Stimulated activated naive CD8-positive, alpha-beta T cell treated with anti-CD3 and anti-CD28 coated beads, Interleukin-15, amount 100 ng/mL, for 72 hours (primary cell): ENCODE measurements at regions not wholly inside any gene's neighbourhood (a gene's known extent, or its start where the extent isn't known, plus 50 kb on each side); places are given as distances from the start of the nearest gene placed in this dataset.
A peak's percentile ranks its signal among the peaks of the same experiment; 100 is the strongest.

Experiments
- ATAC-seq: fragments of 150-1000 bp; cut with Tn5 transposase; 2 replicates; pipeline ENCODE4 v1.10.0; 2021; ENCODE audit warnings: mild to moderate bottlenecking, moderate library complexity
- DNase-seq, 2 donors: peaks; one replicate each; pipeline ENCODE4 v3.0.0; 2021 to 2022
- H3K27ac Mint-ChIP-seq, 2 donors: one replicate each; pipeline ENCODE4 v1.8.0; 2022; ENCODE audit warnings: mild to moderate bottlenecking in 2 of 2, mixed read lengths in 2 of 2, moderate library complexity in 2 of 2
- H3K27me3 Mint-ChIP-seq: one replicate; pipeline ENCODE4 v1.8.0; 2022; ENCODE audit warnings: mixed read lengths
- H3K4me1 Mint-ChIP-seq: one replicate; pipeline ENCODE4 v1.8.0; 2022; ENCODE audit warnings: mild to moderate bottlenecking, mixed read lengths
- H3K4me3 Mint-ChIP-seq, 2 donors: one replicate each; pipeline ENCODE4 v1.8.0; 2022; ENCODE audit warnings: mild to moderate bottlenecking in 2 of 2, mixed read lengths in 2 of 2, moderate library complexity in 1 of 2
- H3K9me3 Mint-ChIP-seq, 2 donors: one replicate each; pipeline ENCODE4 v1.8.0; 2022; ENCODE audit warnings: mixed read lengths in 2 of 2

GRCh38 chr21:41071258-41072171 lies 96.4 kb upstream of the BACE2 start:
- no peak overlapping the region for H3K27ac Mint-ChIP-seq
- peaks cover 30% of the 10 kb centered on the region for H3K27me3 Mint-ChIP-seq
- no peak overlapping the region for H3K4me3 Mint-ChIP-seq
- no peaks in the 10 kb centered on the region for H3K9me3 Mint-ChIP-seq
- ATAC-seq (no peak), DNase-seq (no peak)
- peaks cover 11% of the 10 kb centered on the region for H3K4me1 Mint-ChIP-seq

GRCh38 chr21:41073558-41073957 lies 94.4 kb upstream of the BACE2 start:
- DNase-seq, result no peak
- no peak for ATAC-seq
- peak overlapping the region in 1 of 2 donors; percentile 5 for H3K27ac Mint-ChIP-seq
- peaks cover 9% of the 10 kb centered on the region for H3K27me3 Mint-ChIP-seq
- no peaks in the 10 kb centered on the region for H3K9me3 Mint-ChIP-seq
- H3K4me3 Mint-ChIP-seq, result no peak overlapping the region
- peaks cover 8% of the 10 kb centered on the region for H3K4me1 Mint-ChIP-seq

- Mint-ChIP-seq H3K27ac (no peak overlapping the region), H3K4me3 (no peak overlapping the region), H3K4me1 (no peaks in the 10 kb centered on the region), H3K27me3 (no peaks in the 10 kb centered on the region), H3K9me3 (no peaks in the 10 kb centered on the region)
- DNase-seq (no peak), ATAC-seq (no peak)
Measured at GRCh38 chr21:41074396-41075184, 93.4 kb upstream of the BACE2 start.

GRCh38 chr21:41075656-41076055 lies 92.3 kb upstream of the BACE2 start:
- DNase-seq (no peak), ATAC-seq (no peak)
- Mint-ChIP-seq H3K4me1 (no peaks in the 10 kb centered on the region), H3K9me3 (no peaks in the 10 kb centered on the region), H3K27ac (no peak overlapping the region), H3K4me3 (no peak overlapping the region), H3K27me3 (peaks cover 5% of the 10 kb centered on the region)

GRCh38 chr21:41076064-41076463 lies 91.9 kb upstream of the BACE2 start:
- ATAC-seq, result no peak
- Mint-ChIP-seq H3K27me3 (peaks cover 9% of the 10 kb centered on the region), H3K4me3 (no peak overlapping the region), H3K9me3 (no peaks in the 10 kb centered on the region), H3K27ac (no peak overlapping the region), H3K4me1 (no peaks in the 10 kb centered on the region)
- no peak for DNase-seq

- peaks cover 35% of the 10 kb centered on the region for H3K27me3 Mint-ChIP-seq
- H3K27ac Mint-ChIP-seq, result no peak overlapping the region
- H3K4me1 Mint-ChIP-seq, result no peaks in the 10 kb centered on the region
- H3K4me3 Mint-ChIP-seq, result no peak overlapping the region
- no peak for DNase-seq
- no peaks in the 10 kb centered on the region for H3K9me3 Mint-ChIP-seq
- no peak for ATAC-seq
Measured at GRCh38 chr21:41079159-41079558, 88.8 kb upstream of the BACE2 start.

- ATAC-seq, result no peak
- Mint-ChIP-seq H3K27ac (no peak overlapping the region), H3K4me1 (no peaks in the 10 kb centered on the region), H3K27me3 (peaks cover 35% of the 10 kb centered on the region), H3K4me3 (no peak overlapping the region), H3K9me3 (no peaks in the 10 kb centered on the region)
- DNase-seq, result no peak
Measured at GRCh38 chr21:41080485-41081121, 87.4 kb upstream of the BACE2 start.

- DNase-seq, result no peak
- Mint-ChIP-seq H3K4me1 (no peaks in the 10 kb centered on the region), H3K27ac (peak overlapping the region in 1 of 2 donors; percentile 58), H3K27me3 (peaks cover 32% of the 10 kb centered on the region), H3K4me3 (no peak overlapping the region), H3K9me3 (no peaks in the 10 kb centered on the region)
- ATAC-seq, result no peak
Measured at GRCh38 chr21:41086569-41086968, 81.4 kb upstream of the BACE2 start.

- Mint-ChIP-seq H3K4me3 (no peak overlapping the region), H3K27ac (no peak overlapping the region), H3K9me3 (no peaks in the 10 kb centered on the region), H3K27me3 (peaks cover 19% of the 10 kb centered on the region), H3K4me1 (no peaks in the 10 kb centered on the region)
- no peak for ATAC-seq
- no peak for DNase-seq
Measured at GRCh38 chr21:41090981-41091380, 77.0 kb upstream of the BACE2 start.

- H3K27me3 Mint-ChIP-seq, result peaks cover 20% of the 10 kb centered on the region
- no peaks in the 10 kb centered on the region for H3K9me3 Mint-ChIP-seq
- no peaks in the 10 kb centered on the region for H3K4me1 Mint-ChIP-seq
- DNase-seq (no peak), ATAC-seq (no peak)
- H3K27ac Mint-ChIP-seq, result no peak overlapping the region
- no peak overlapping the region for H3K4me3 Mint-ChIP-seq
Measured at GRCh38 chr21:41091616-41092015, 76.3 kb upstream of the BACE2 start.

GRCh38 chr21:41092312-41092711 lies 75.6 kb upstream of the BACE2 start:
- peaks cover 20% of the 10 kb centered on the region for H3K27me3 Mint-ChIP-seq
- H3K4me3 Mint-ChIP-seq, result no peak overlapping the region
- ATAC-seq, result no peak
- no peaks in the 10 kb centered on the region for H3K9me3 Mint-ChIP-seq
- DNase-seq, result no peak
- no peaks in the 10 kb centered on the region for H3K4me1 Mint-ChIP-seq
- H3K27ac Mint-ChIP-seq, result no peak overlapping the region

- peaks cover 8% of the 10 kb centered on the region for H3K27me3 Mint-ChIP-seq
- no peak overlapping the region for H3K4me3 Mint-ChIP-seq
- H3K27ac Mint-ChIP-seq, result no peak overlapping the region
- no peaks in the 10 kb centered on the region for H3K4me1 Mint-ChIP-seq
- ATAC-seq, result no peak
- peaks cover 8% of the 10 kb centered on the region in 2 donors for H3K9me3 Mint-ChIP-seq
- no peak for DNase-seq
Measured at GRCh38 chr21:41095983-41096382, 72.0 kb upstream of the BACE2 start.

GRCh38 chr21:41098076-41098475 lies 69.9 kb upstream of the BACE2 start:
- peaks cover 8% of the 10 kb centered on the region for H3K27me3 Mint-ChIP-seq

GRCh38 chr21:41098481-41099042 lies 69.4 kb upstream of the BACE2 start:
- Mint-ChIP-seq H3K4me1 (no peaks in the 10 kb centered on the region), H3K27me3 (peaks cover 8% of the 10 kb centered on the region), H3K9me3 (peaks cover 8% of the 10 kb centered on the region in 2 donors), H3K4me3 (no peak overlapping the region), H3K27ac (no peak overlapping the region)
- ATAC-seq (no peak), DNase-seq (no peak)

More at GRCh38 chr21:41098076-41098475, 69.9 kb upstream of the BACE2 start:
- DNase-seq, result no peak
- no peak for ATAC-seq
- Mint-ChIP-seq H3K4me1 (no peaks in the 10 kb centered on the region), H3K4me3 (no peak overlapping the region), H3K9me3 (peaks cover 8% of the 10 kb centered on the region in 2 donors), H3K27ac (no peak overlapping the region)

GRCh38 chr21:41100826-41101550 lies 67.0 kb upstream of the BACE2 start:
- H3K9me3 Mint-ChIP-seq, result peaks cover 8% of the 10 kb centered on the region in 2 donors
- no peak overlapping the region for H3K27ac Mint-ChIP-seq
- peaks cover 9% of the 10 kb centered on the region for H3K27me3 Mint-ChIP-seq
- ATAC-seq, result no peak
- H3K4me3 Mint-ChIP-seq, result no peak overlapping the region
- H3K4me1 Mint-ChIP-seq, result no peaks in the 10 kb centered on the region
- DNase-seq, result no peak
